HepG2 (cell line): ENCODE measurements at regions not wholly inside any gene's neighbourhood (a gene's known extent, or its start where the extent isn't known, plus 50 kb on each side); places are given as distances from the start of the nearest gene placed in this dataset.

ENCODE experiments used
- ATAC-seq: fragments of 200-7000 bp; cut with Tn5 transposase; 3 replicates; pipeline ENCODE4 v1.9.1; 2020; ENCODE audit warnings: mild to moderate bottlenecking, moderate library complexity
- BruUV-seq: library from RNA; stranded (reverse); fragments of 400-500 nt; replicated peaks from 2 replicates; lab custom pipeline; 2021; lab: Mats Ljungman, UMichigan
- CTCF ChIA-PET: fragments of 300-600 bp; formaldehyde crosslinking; extraction: SDS; loops from one replicate; lab custom pipeline; 2021; ENCODE audit warnings: low total read pairs, inconsistent platforms, low intra/inter-chr PET ratio; lab: Yijun Ruan, JAX
- POLR2A ChIA-PET: fragments of 350-600 bp; sonication (Branson Sonifier 250); formaldehyde crosslinking; loops from one replicate; lab custom pipeline; 2020; ENCODE audit warnings: antibody characterized with exemption, inconsistent platforms; lab: Yijun Ruan, JAX
- DNase-seq: peaks from one replicate; pipeline ENCODE4 v3.0.0-alpha.2; 2015; ENCODE audit warnings: low spot score
- FAIRE-seq: peaks from 3 replicates; lab custom pipeline; 2011; peaks lifted over from hg19 to GRCh38; lab: Jason Lieb, UNC
- H2AFZ ChIP-seq: one replicate; pipeline ENCODE4 v1.6.1; 2011; ENCODE audit warnings: low read length, inconsistent platforms
- H3K27ac ChIP-seq: fragments of 300-600 bp; 3 replicates; pipeline ENCODE4 v1.8.0; 2011; ENCODE audit warnings: mixed run types, mild to moderate bottlenecking, mixed read lengths, low read length, inconsistent platforms; ENCODE audit not compliant: insufficient read depth; ENCODE audit errors: extremely low read length
- H3K27me3 ChIP-seq, 2 experiments: fragments of 200-600 bp in 1 of 2; 2 replicates in 1 of 2; 3 replicates in 1 of 2; pipeline versions ENCODE4 v1.6.0 to v1.8.0; 2011; ENCODE audit warnings: low read length in 2 of 2, mild to moderate bottlenecking in 2 of 2, moderate library complexity in 2 of 2, inconsistent platforms in 1 of 2; ENCODE audit not compliant: insufficient read depth in 2 of 2, control insufficient read depth in 1 of 2
- H3K36me3 ChIP-seq, 2 experiments: fragments of 200-600 bp in 1 of 2; replicated peaks in 1 of 2; 2 replicates in 1 of 2; 3 replicates in 1 of 2; pipeline versions ENCODE4 v1.5.1 to v1.8.0; 2011; ENCODE audit warnings: low read length in 2 of 2, inconsistent platforms in 1 of 2; ENCODE audit not compliant: insufficient read depth in 2 of 2, control insufficient read depth in 1 of 2
- H3K4me1 ChIP-seq: 2 replicates; pipeline ENCODE4 v1.5.1; 2012; ENCODE audit warnings: low read length, inconsistent platforms; ENCODE audit not compliant: insufficient read depth
- H3K4me2 ChIP-seq: 2 replicates; pipeline ENCODE4 v1.6.0; 2011; ENCODE audit warnings: low read depth, low read length, inconsistent platforms
- H3K4me3 ChIP-seq, 3 experiments: fragments of 200-600 bp in 1 of 3; sonication (generic), shearing (Covaris generic) in 1 of 3; replicated peaks in 1 of 3; 2 replicates each; pipeline ENCODE4 v1.5.1; 2011 to 2016; ENCODE audit warnings: low read length in 3 of 3, inconsistent platforms in 2 of 3, low read depth in 2 of 3, mild to moderate bottlenecking in 2 of 3, control low read depth in 1 of 3, mixed read lengths in 1 of 3; ENCODE audit not compliant: insufficient read depth in 1 of 3
- H3K79me2 ChIP-seq: one replicate; pipeline ENCODE4 v1.6.1; 2011; ENCODE audit warnings: low read length, inconsistent platforms; ENCODE audit not compliant: insufficient read depth
- H3K9ac ChIP-seq: 2 replicates; pipeline ENCODE4 v1.6.0; 2011; ENCODE audit warnings: mild to moderate bottlenecking, low read depth, low read length, inconsistent platforms; ENCODE audit not compliant: insufficient read depth
- H3K9me3 ChIP-seq: 2 replicates; pipeline ENCODE4 v1.5.1; 2012; ENCODE audit warnings: mild to moderate bottlenecking, low read length
- H4K20me1 ChIP-seq: 2 replicates; pipeline ENCODE4 v1.6.0; 2011; ENCODE audit warnings: inconsistent platforms, mild to moderate bottlenecking, low read length, moderate library complexity; ENCODE audit not compliant: insufficient read depth
- AGO2 ChIP-seq: fragments of 200-400 bp; formaldehyde crosslinking; optimal IDR thresholded peaks from 2 replicates; pipeline ENCODE3; 2017; ENCODE audit warnings: mild to moderate bottlenecking, low read depth, low read length, moderate library complexity
- HNF4A ChIP-seq: sonication (generic); formaldehyde crosslinking; IDR thresholded peaks from 2 replicates; pipeline ENCODE4 v1.4.0; 2020; ENCODE audit warnings: missing genetic modification reagents
- NFRKB ChIP-seq: fragments of 450-650 bp; IDR thresholded peaks from 2 replicates; pipeline ENCODE4 v1.6.1; 2017
- ZFP62 ChIP-seq: sonication (generic); formaldehyde crosslinking; IDR thresholded peaks from 2 replicates; pipeline ENCODE4 v1.4.0; 2020; ENCODE audit warnings: missing genetic modification reagents
- ZNF207 ChIP-seq: fragments of 450-650 bp; IDR thresholded peaks from 2 replicates; pipeline ENCODE4 v1.6.1; 2016; ENCODE audit warnings: antibody characterized with exemption, borderline replicate concordance
- ZNF260 ChIP-seq: sonication (generic); formaldehyde crosslinking; IDR thresholded peaks from 2 replicates; pipeline ENCODE4 v1.4.0; 2020; ENCODE audit warnings: missing genetic modification reagents, low read depth, mild to moderate bottlenecking, borderline replicate concordance
- WGBS: methylation state at CpG from one replicate; pipeline ENCODE4 v1.1.6; 2017; ENCODE audit warnings: low lambda C conversion rate; 5-methylcytosine and 5-hydroxymethylcytosine counted together
- in situ Hi-C: cut with HindIII; loops from 2 replicates; pipeline ENCODE4 v1.10.0; 2017; ENCODE audit warnings: low pct_unique_long_range_greater_than_20kb; ENCODE audit not compliant: extremely low pct_ligation_motif_present
- intact Hi-C: fragments of 100-400 bp; cut with micrococcal nuclease; formaldehyde crosslinking; loops from one replicate; pipeline ENCODE4 v1.10.0; 2022; ENCODE audit not compliant: unreplicated experiment
- TF ChIP-seq, protein P1 (sequence below): sonication (generic); formaldehyde crosslinking; IDR thresholded peaks from 2 replicates; pipeline ENCODE4 v1.5.0; 2020; ENCODE audit warnings: mild to moderate bottlenecking, missing genetic modification reagents
- TF ChIP-seq, protein P2 (sequence below): sonication (generic); formaldehyde crosslinking; IDR thresholded peaks from 2 replicates; pipeline ENCODE4 v1.5.0; 2020; ENCODE audit warnings: mild to moderate bottlenecking, missing genetic modification reagents, borderline replicate concordance
- TF ChIP-seq, protein P3 (sequence below): sonication (generic); formaldehyde crosslinking; IDR thresholded peaks from 2 replicates; pipeline ENCODE4 v1.5.0; 2020; ENCODE audit warnings: missing genetic modification reagents

GRCh38 chr13:38264363-38265131, 85.1 kb upstream of the UFM1 start:
- 30% methylated on average over 6 of the region's 9 CpGs for WGBS
- no peak for DNase-seq
- Histone ChIP-seq H3K4me3 (no peak overlapping the region), H3K27me3 (no peaks in the 10 kb centered on the region), H3K9me3 (peaks cover 50% of the 10 kb centered on the region), H3K27ac (no peak overlapping the region), H3K4me2 (no peak overlapping the region), H3K36me3 (no peaks in the 10 kb centered on the region), H3K4me1 (no peaks in the 10 kb centered on the region), H2AFZ (no peak overlapping the region), H3K79me2 (no peaks in the 10 kb centered on the region), H3K9ac (no peak overlapping the region), H4K20me1 (no peaks in the 10 kb centered on the region)
- no peak for TF ChIP-seq ZNF260 (CRISPR knock-in tag)
- TF ChIP-seq, protein P1, sequence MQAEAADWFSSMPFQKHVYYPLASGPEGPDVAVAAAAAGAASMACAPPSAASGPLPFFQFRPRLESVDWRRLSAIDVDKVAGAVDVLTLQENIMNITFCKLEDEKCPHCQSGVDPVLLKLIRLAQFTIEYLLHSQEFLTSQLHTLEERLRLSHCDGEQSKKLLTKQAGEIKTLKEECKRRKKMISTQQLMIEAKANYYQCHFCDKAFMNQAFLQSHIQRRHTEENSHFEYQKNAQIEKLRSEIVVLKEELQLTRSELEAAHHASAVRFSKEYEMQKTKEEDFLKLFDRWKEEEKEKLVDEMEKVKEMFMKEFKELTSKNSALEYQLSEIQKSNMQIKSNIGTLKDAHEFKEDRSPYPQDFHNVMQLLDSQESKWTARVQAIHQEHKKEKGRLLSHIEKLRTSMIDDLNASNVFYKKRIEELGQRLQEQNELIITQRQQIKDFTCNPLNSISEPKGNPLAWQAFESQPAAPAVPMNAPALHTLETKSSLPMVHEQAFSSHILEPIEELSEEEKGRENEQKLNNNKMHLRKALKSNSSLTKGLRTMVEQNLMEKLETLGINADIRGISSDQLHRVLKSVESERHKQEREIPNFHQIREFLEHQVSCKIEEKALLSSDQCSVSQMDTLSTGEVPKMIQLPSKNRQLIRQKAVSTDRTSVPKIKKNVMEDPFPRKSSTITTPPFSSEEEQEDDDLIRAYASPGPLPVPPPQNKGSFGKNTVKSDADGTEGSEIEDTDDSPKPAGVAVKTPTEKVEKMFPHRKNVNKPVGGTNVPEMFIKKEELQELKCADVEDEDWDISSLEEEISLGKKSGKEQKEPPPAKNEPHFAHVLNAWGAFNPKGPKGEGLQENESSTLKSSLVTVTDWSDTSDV (CRISPR knock-in tag): no peak
- TF ChIP-seq, protein P2, sequence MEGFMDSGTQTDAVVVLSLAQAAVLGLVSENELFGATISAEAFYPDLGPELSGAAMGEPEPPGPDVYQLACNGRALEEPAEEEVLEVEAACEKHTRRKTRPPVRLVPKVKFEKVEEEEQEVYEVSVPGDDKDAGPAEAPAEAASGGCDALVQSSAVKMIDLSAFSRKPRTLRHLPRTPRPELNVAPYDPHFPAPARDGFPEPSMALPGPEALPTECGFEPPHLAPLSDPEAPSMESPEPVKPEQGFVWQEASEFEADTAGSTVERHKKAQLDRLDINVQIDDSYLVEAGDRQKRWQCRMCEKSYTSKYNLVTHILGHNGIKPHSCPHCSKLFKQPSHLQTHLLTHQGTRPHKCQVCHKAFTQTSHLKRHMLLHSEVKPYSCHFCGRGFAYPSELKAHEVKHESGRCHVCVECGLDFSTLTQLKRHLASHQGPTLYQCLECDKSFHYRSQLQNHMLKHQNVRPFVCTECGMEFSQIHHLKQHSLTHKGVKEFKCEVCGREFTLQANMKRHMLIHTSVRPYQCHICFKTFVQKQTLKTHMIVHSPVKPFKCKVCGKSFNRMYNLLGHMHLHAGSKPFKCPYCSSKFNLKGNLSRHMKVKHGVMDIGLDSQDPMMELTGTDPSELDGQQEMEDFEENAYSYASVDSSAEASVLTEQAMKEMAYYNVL (CRISPR knock-in tag): no peak
- no peak for TF ChIP-seq AGO2
- TF ChIP-seq ZNF207: no peak
- TF ChIP-seq ZFP62 (CRISPR knock-in tag): no peak
- no peak for TF ChIP-seq HNF4A
- TF ChIP-seq NFRKB: no peak
- TF ChIP-seq, protein P3, sequence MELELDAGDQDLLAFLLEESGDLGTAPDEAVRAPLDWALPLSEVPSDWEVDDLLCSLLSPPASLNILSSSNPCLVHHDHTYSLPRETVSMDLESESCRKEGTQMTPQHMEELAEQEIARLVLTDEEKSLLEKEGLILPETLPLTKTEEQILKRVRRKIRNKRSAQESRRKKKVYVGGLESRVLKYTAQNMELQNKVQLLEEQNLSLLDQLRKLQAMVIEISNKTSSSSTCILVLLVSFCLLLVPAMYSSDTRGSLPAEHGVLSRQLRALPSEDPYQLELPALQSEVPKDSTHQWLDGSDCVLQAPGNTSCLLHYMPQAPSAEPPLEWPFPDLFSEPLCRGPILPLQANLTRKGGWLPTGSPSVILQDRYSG (CRISPR knock-in tag): no peak
- in situ Hi-C loops (no loop called here), intact Hi-C loops (no loop called here)
- ChIA-PET POLR2A (no interaction called here), CTCF (no interaction called here)
- no peak for FAIRE-seq
- BruUV-seq: no TSS peak
- ATAC-seq: no peak
